H9 (cell line): ENCODE measurements at regions not wholly inside any gene's neighbourhood (a gene's known extent, or its start where the extent isn't known, plus 50 kb on each side); places are given as distances from the start of the nearest gene placed in this dataset.

ENCODE experiments used
- DNase-seq: peaks from one replicate; pipeline ENCODE4 v3.0.0-alpha.2; 2017
- H2AFZ ChIP-seq: one replicate; pipeline ENCODE4 v1.6.1; 2013; ENCODE audit warnings: mild to moderate bottlenecking, low read length, control low read depth, moderate library complexity
- H2AK5ac ChIP-seq: 2 replicates; pipeline ENCODE4 v1.6.1; 2013; ENCODE audit warnings: low read length, control low read depth, mixed read lengths; ENCODE audit not compliant: insufficient read length
- H2BK120ac ChIP-seq: one replicate; pipeline ENCODE4 v1.6.1; 2013; ENCODE audit warnings: low read depth, mild to moderate bottlenecking, low read length, control low read depth, inconsistent platforms; ENCODE audit not compliant: poor library complexity, severe bottlenecking
- H2BK12ac ChIP-seq: 2 replicates; pipeline ENCODE4 v1.6.1; 2013; ENCODE audit warnings: low read length, control low read depth, mixed read lengths, low read depth; ENCODE audit not compliant: insufficient read length
- H2BK15ac ChIP-seq: 2 replicates; pipeline ENCODE4 v1.6.1; 2013; ENCODE audit warnings: low read depth, low read length, control low read depth
- H2BK20ac ChIP-seq: one replicate; pipeline ENCODE4 v1.6.1; 2013; ENCODE audit warnings: low read depth, mild to moderate bottlenecking, low read length, control low read depth, inconsistent platforms; ENCODE audit not compliant: poor library complexity, severe bottlenecking
- H2BK5ac ChIP-seq: 2 replicates; pipeline ENCODE4 v1.6.1; 2013; ENCODE audit warnings: low read length, control low read depth, mixed read lengths; ENCODE audit not compliant: insufficient read length
- H3K14ac ChIP-seq: 2 replicates; pipeline ENCODE4 v1.6.1; 2013; ENCODE audit warnings: low read length, control low read depth; ENCODE audit not compliant: insufficient read depth
- H3K18ac ChIP-seq: 2 replicates; pipeline ENCODE4 v1.6.1; 2013; ENCODE audit warnings: low read depth, mild to moderate bottlenecking, mixed read lengths, low read length, control low read depth; ENCODE audit not compliant: insufficient read length
- H3K23ac ChIP-seq: 2 replicates; pipeline ENCODE4 v1.6.1; 2013; ENCODE audit warnings: low read length, control low read depth, mixed read lengths, low read depth; ENCODE audit not compliant: insufficient read length
- H3K23me2 ChIP-seq: 2 replicates; pipeline ENCODE4 v1.6.1; 2013; ENCODE audit warnings: low read depth, mild to moderate bottlenecking, mixed read lengths, low read length, control low read depth; ENCODE audit not compliant: insufficient read length, poor library complexity, severe bottlenecking
- H3K27ac ChIP-seq: 2 replicates; pipeline ENCODE4 v1.5.1; 2013; ENCODE audit warnings: low read length, control low read depth, mixed read lengths, low read depth; ENCODE audit not compliant: insufficient read length
- H3K27me3 ChIP-seq: 2 replicates; pipeline ENCODE4 v1.6.1; 2013; ENCODE audit warnings: low read length, control low read depth, inconsistent platforms; ENCODE audit not compliant: insufficient read depth
- H3K4ac ChIP-seq: 2 replicates; pipeline ENCODE4 v1.6.1; 2013; ENCODE audit warnings: low read depth, mild to moderate bottlenecking, control low read depth, inconsistent platforms, low read length, moderate library complexity
- H3K4me1 ChIP-seq: 2 replicates; pipeline ENCODE4 v1.6.1; 2013; ENCODE audit warnings: low read length, control low read depth, inconsistent platforms; ENCODE audit not compliant: insufficient read depth
- H3K4me2 ChIP-seq: 2 replicates; pipeline ENCODE4 v1.6.1; 2013; ENCODE audit warnings: low read length, control low read depth, mixed read lengths; ENCODE audit not compliant: insufficient read length, insufficient read depth
- H3K56ac ChIP-seq: 2 replicates; pipeline ENCODE4 v1.6.1; 2013; ENCODE audit warnings: low read depth, mild to moderate bottlenecking, mixed read lengths, low read length, control low read depth; ENCODE audit not compliant: insufficient read length
- H3K79me1 ChIP-seq: 2 replicates; pipeline ENCODE4 v1.6.1; 2013; ENCODE audit warnings: low read depth, mild to moderate bottlenecking, moderate library complexity, low read length, control low read depth, inconsistent platforms; ENCODE audit not compliant: insufficient read depth, poor library complexity, severe bottlenecking
- H3K79me2 ChIP-seq: 2 replicates; pipeline ENCODE4 v1.6.1; 2013; ENCODE audit warnings: low read length, control low read depth, inconsistent platforms; ENCODE audit not compliant: insufficient read depth
- H3K9ac ChIP-seq: 2 replicates; pipeline ENCODE4 v1.6.1; 2013; ENCODE audit warnings: low read length, control low read depth, mixed read lengths; ENCODE audit not compliant: insufficient read length; ENCODE audit errors: extremely low read depth
- H3K9me3 ChIP-seq: one replicate; pipeline ENCODE4 v1.6.1; 2013; ENCODE audit warnings: low read depth, low read length, inconsistent platforms; ENCODE audit not compliant: control insufficient read depth
- H3T11ph ChIP-seq: one replicate; pipeline ENCODE4 v1.6.1; 2013; ENCODE audit warnings: mild to moderate bottlenecking, low read length, control low read depth, inconsistent platforms
- H4K20me1 ChIP-seq: one replicate; pipeline ENCODE4 v1.6.1; 2013; ENCODE audit not compliant: control insufficient read depth, insufficient read length, insufficient read depth
- H4K5ac ChIP-seq: 2 replicates; pipeline ENCODE4 v1.6.1; 2013; ENCODE audit warnings: low read depth, mild to moderate bottlenecking, mixed read lengths, low read length, control low read depth; ENCODE audit not compliant: insufficient read length
- H4K8ac ChIP-seq: replicated peaks from 2 replicates; pipeline ENCODE4 v1.6.1; 2013; ENCODE audit warnings: low read length, control low read depth, mixed read lengths, low read depth; ENCODE audit not compliant: insufficient read length
- H4K91ac ChIP-seq: 2 replicates; pipeline ENCODE4 v1.6.1; 2013; ENCODE audit warnings: low read depth, mild to moderate bottlenecking, moderate library complexity, mixed read lengths, low read length, control low read depth; ENCODE audit not compliant: insufficient read length
- H3K27ac Mint-ChIP-seq, 3 experiments: 2 replicates in 2 of 3; 3 replicates in 1 of 3; pipeline ENCODE4 v1.8.0; 2020 to 2021; ENCODE audit warnings: mixed read lengths in 3 of 3, mild to moderate bottlenecking in 1 of 3, moderate library complexity in 1 of 3
- H3K27me3 Mint-ChIP-seq: 2 replicates; pipeline ENCODE4 v1.8.0; 2021; ENCODE audit warnings: low read depth, mild to moderate bottlenecking, moderate library complexity, mixed read lengths
- H3K36me3 Mint-ChIP-seq, 3 experiments: 2 replicates in 2 of 3; 3 replicates in 1 of 3; pipeline ENCODE4 v1.8.0; 2020 to 2021; ENCODE audit warnings: low read depth in 3 of 3, mixed read lengths in 3 of 3; ENCODE audit not compliant: insufficient read depth in 1 of 3
- H3K4me1 Mint-ChIP-seq, 2 experiments: 2 replicates each; pipeline ENCODE4 v1.8.0; 2020; ENCODE audit warnings: mixed read lengths in 2 of 2
- H3K4me3 Mint-ChIP-seq, 2 experiments: 2 replicates in 1 of 2; 3 replicates in 1 of 2; pipeline ENCODE4 v1.8.0; 2020 to 2021; ENCODE audit warnings: mild to moderate bottlenecking in 2 of 2, mixed read lengths in 2 of 2, moderate library complexity in 1 of 2
- H3K9me3 Mint-ChIP-seq, 2 experiments: 2 replicates in 1 of 2; 3 replicates in 1 of 2; pipeline ENCODE4 v1.8.0; 2020; ENCODE audit warnings: mild to moderate bottlenecking in 2 of 2, mixed read lengths in 2 of 2, moderate library complexity in 1 of 2
- CTCF ChIP-seq: fragments of 200-600 bp; sonication (generic); conservative IDR thresholded peaks from 3 replicates; pipeline ENCODE4 v1.8.0; 2021; ENCODE audit warnings: antibody characterized with exemption, mild to moderate bottlenecking

- Histone ChIP-seq H3K27ac (no peak overlapping the region), H3K27me3 (no peaks in the 10 kb centered on the region), H3K4me2 (no peak overlapping the region), H4K8ac (no peak overlapping the region), H2AK5ac (no peak overlapping the region), H3K4ac (no peak overlapping the region), H4K5ac (no peak overlapping the region), H2BK20ac (no peak overlapping the region), H2BK5ac (no peak overlapping the region), H3K56ac (no peak overlapping the region), H2BK15ac (no peak overlapping the region), H3K14ac (no peak overlapping the region), H2BK12ac (no peak overlapping the region), H2BK120ac (no peak overlapping the region), H4K20me1 (no peaks in the 10 kb centered on the region), H3T11ph (no peak overlapping the region), H3K23ac (no peak overlapping the region), H4K91ac (no peak overlapping the region), H3K9ac (no peak overlapping the region), H3K79me2 (no peaks in the 10 kb centered on the region), H3K79me1 (no peaks in the 10 kb centered on the region), H3K23me2 (no peaks in the 10 kb centered on the region), H3K18ac (no peak overlapping the region), H2AFZ (no peak overlapping the region), H3K4me1 (no peaks in the 10 kb centered on the region), H3K9me3 (no peaks in the 10 kb centered on the region)
- Mint-ChIP-seq H3K9me3 (no peaks in the 10 kb centered on the region; a peak in 1 of 5 replicates), H3K4me3 (no peak overlapping the region), H3K36me3 (no peaks in the 10 kb centered on the region; a peak in 1 of 7 replicates), H3K27ac (no peak overlapping the region), H3K4me1 (peaks cover 0 to 4% of the 10 kb centered on the region in 2 experiments; a peak in 1 of 4 replicates), H3K27me3 (no peaks in the 10 kb centered on the region; the same call in 1 of the 2 replicates)
- TF ChIP-seq CTCF, result no peak
- DNase-seq, result no peak
Observed at GRCh38 chr2:117707874-117708273, 106.6 kb upstream of the DDX18 start.
